Activated T-cell treated with anti-CD3 and anti-CD28 coated beads for 4 hours (primary cell): ENCODE measurements at regions not wholly inside any gene's neighbourhood (a gene's known extent, or its start where the extent isn't known, plus 50 kb on each side); places are given as distances from the start of the nearest gene placed in this dataset.
"Not testable (repeated sequence)": the region's sequence is repeated elsewhere in the genome, so short reads cannot be mapped to it uniquely, and the experiment has no call there.

Experiments
- DNase-seq: peaks from one replicate; pipeline ENCODE4 v3.0.0-alpha.2; 2020

DNA sequence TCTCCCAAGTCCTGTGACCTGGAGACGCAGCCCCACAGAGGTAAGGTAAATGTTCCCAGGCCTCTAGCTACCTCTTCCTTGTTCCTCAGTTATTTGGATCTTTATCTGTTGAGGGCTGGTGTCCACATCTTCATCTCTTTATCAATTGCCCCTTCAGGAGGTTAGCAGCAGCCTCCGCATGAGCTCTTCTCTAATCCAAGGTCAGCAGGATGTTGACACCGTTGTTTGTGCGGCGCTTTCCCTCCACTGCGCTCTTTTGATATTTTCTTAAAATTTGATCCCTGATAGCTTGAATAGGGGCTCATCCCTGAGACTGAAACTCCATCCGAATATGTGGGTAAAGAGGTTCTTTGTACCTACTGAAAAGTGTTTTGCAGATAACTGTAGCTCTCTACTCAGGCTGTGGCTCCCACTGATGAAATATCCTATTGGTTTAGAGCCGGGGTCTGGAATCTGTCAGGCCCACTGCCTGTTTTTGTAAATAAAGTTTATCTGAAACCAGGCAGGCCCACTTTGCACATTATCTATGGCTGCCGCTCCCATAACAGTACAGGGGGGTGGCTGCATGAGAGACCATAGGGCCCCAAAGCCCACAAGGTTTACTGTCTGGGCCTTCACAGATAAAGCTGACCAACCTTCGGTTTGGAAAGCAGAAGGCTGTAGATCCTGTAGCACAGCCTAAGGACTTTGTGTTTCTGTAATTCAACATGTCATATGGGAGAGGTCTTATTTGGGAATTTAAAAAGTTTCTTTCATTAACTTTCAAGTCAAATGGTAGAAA lies 362.6 kb downstream of the QKI start:
- no peak for DNase-seq

GRCh38 chr6:163776196-163776905 lies 361.8 kb downstream of the QKI start:
- DNase-seq = no peak

GRCh38 chr6:163775313-163775712 lies 360.8 kb downstream of the QKI start:
- no peak for DNase-seq

DNA sequence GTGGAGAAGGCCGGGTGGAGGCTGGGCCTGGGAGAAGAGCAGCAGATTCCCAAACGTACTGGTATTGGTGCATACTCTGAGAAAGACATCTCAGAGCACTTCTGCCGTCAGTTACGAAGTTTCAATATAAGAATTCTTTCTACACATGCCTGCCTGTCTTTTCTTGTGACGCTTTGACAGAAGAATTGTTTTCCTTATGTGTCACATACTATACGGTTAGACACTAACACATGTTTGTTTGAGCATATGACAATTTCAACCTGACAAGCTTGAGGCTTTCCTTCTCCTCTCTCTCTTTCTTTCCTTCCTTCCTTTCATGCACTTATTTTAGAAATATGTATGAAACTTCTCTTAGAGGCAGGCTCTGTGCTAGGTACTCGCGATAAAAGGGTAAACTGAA lies 360.0 kb downstream of the QKI start:
- no peak for DNase-seq

DNA sequence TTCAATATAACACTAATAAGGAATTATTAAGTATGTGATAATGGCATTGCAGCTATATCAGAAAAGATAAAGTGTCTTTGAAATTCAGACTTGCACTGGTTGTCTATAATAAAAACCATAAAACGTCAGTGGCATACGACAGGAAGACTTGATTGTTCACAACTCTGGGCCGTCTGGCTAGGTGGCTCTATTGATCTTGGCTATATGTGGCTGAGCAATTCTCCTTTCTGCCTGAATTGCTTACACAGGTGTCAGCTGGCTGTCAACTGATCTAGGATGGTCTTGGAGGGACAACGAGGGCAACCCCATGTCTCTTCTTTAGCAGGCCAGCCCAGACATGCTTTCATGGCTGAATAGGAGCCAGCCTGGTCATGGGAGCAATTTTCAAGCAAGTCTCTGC lies 359.1 kb downstream of the QKI start:
- no peak for DNase-seq

DNA sequence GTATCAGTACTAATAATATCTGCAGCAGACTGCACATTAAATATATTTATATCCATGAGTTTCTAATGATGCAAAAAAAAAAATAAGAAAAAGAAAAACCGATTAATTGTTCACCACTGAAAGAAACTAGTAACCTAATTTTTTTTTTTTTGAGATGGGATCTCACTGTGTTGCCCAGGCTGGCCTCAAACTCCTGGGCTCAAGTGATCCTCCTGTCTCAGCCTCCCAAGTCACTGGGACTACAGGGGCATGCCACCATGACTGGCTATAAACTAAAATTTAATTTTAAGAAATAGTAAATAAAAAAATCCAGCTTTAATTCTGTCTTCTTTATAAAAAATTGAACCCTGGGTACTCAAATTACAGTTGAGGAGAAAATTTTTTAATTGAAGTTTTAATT lies 358.2 kb downstream of the QKI start:
- DNase-seq = no peak

DNA sequence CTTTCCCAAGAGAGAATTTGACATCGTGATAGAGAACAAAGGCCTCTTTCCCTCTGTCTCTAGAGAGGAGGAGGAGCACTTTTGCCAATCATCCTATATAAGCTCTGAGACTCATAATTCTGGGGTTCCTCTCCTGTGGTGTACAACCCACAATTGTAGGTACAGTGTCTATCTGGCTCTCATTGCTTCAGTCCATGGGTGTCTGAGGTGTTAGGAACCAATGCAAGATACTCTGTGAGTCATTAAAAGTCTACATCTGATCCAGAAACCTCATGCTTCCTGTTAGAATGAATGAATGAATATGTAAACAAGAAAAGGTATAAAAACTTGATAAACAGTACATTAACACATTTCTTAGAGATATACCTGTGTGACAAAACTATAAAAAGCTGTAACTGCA lies 356.7 kb downstream of the QKI start:
- no peak for DNase-seq

DNA sequence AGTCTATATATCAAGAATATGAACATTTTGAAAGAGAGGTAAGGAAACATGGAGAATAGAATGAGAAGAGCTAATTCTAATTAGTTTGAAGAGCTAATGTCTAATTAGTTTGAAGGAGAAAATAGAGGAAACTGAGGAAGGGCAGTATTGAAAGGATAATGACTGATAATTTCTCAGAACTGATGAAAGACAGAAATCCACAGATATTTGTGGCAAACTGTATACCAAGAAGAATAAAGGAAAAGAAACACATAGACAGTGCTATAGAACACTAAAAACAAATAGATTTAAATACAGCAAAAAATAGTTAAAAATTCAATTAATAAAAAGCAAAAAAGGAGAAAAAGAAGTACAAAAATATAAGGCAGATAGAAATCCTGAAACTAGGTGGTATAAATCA lies 354.4 kb downstream of the QKI start:
- DNase-seq = no peak

DNA sequence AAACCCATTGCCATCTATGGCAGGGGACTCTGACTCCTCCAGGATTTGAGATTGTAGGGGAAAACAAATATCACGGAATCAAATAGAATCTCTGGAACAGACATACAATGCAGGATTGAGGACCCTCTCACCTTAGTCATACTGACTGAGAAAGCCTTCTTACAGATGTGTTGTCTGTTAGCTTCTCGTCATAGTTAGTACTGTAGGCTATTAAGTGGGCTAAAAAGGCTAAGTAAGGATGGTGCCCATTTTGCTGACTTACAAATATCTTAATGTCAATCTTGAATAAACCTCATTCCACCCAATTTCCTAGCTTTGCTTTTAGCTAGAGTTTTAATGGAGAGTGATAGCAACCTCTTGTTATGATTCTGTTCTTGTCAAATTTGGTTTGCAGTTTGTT lies 352.4 kb downstream of the QKI start:
- DNase-seq = no peak

DNA sequence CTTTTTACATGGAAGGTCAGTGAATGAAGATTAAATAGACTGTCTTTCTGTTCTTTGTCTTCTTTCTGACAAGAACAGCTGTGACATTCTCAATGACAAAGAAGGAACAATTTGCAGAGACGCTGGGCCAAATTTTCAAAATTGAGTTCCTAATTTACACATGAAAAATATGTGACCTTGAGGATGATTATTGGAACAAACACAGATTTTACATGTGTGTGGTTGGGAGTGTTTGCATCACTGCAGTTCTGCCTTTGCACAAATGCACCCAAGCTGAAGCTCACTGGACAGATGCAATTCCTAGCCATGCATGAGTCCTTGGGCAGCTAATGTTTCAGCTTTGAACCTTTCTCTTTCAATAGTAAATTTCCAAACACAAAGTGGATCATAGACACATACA lies 350.8 kb downstream of the QKI start:
- DNase-seq = no peak

GRCh38 chr6:163764565-163764964 lies 350.0 kb downstream of the QKI start:
- DNase-seq = no peak

GRCh38 chr6:163761481-163761880 lies 347.0 kb downstream of the QKI start:
- DNase-seq = no peak

- DNase-seq = no peak
Observed at GRCh38 chr6:163760860-163761259, 346.3 kb downstream of the QKI start.

DNA sequence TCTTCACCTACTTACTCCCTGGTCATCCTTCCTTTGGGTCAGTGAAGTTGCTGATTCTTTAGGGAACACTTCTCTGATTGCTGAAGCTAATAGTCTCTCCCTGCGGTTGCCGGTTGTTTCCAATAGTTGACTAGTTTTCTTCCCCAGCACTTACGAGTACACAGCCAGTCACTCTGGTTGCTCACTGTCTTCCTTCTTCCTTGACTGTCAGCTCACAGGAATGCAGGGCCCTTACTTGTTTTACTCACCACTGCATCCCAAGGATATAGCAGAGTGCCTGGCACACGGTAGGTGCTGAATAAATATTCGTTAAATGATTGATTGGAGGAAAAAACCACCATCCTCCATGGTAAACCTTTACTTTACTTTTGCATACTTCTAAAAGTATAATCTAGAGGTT lies 345.0 kb downstream of the QKI start:
- no peak for DNase-seq

DNA sequence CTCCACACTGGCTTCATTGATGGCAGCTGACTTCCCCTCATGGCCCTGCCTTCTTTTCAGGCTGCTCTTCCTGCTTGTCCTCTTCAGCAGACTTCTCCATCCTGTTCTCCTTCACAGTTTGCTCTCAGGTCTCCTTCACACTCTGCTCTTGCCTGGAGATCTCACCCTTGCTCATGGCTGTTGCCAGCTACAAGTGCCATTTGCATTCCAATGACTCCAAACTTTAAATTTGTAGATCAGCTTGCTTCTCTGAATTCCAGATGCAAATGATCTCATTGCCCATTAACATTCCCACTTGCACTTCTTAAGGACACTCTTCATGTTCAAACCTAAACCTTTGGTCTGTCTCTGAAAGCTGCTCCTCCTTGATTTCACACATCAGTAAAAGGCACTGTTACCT lies 343.0 kb downstream of the QKI start:
- no peak for DNase-seq

- no peak for DNase-seq
Observed at GRCh38 chr6:163756079-163756478, 341.6 kb downstream of the QKI start.

- DNase-seq = no peak
Observed at GRCh38 chr6:163754866-163755265, 340.3 kb downstream of the QKI start.

GRCh38 chr6:163753430-163753829 lies 338.9 kb downstream of the QKI start:
- no peak for DNase-seq

DNA sequence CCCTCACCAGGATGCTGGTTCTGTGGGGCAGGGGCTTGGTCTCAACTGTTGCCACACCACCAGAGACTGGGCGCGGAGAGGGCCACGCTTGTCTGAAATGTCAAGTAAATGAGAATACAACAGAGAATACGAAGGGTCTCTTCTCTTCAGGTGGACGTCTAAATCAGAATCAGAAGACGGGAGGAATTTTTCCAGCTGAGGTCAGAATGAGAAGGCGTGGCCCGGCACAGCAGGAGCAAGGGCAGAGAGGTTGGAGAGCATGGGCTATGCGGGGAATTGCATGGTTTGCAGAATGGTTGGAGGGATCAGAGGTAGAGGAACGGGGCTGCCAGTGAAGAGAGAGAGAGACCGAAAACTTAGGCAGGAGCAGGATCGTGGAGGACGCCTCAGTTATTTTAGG lies 337.9 kb downstream of the QKI start:
- no peak for DNase-seq

GRCh38 chr6:163751032-163751525 lies 336.6 kb downstream of the QKI start:
- no peak for DNase-seq

DNA sequence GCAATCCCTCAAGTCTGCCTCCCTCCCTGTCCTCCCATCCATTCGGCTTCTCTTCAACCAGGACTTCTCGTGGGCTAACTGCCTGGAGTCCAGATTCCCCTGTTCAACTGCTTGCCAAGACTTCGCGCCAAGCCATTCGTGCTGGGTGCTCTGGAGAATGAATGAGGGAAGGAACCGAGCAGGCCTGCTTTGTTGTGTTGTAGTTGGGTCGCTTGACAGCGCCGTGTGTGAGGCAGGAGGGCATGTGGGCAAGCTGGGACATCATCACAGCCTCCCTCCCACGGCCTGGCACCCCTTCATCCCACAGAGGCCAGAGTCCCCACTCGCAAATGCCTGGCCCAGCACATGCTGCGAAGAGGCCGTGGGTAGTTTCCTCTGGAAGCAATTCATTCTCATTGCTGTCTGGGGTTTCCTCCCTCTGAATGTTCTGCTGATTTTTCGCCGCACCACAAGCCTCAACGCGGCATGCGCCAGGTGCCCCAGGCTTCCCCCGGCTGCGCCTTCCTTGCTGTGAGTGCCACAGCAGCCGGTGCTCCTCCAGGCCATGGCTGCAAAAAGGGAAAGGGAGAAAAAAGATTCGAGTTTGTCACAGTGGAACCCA lies 336.0 kb downstream of the QKI start:
- DNase-seq = no peak

DNA sequence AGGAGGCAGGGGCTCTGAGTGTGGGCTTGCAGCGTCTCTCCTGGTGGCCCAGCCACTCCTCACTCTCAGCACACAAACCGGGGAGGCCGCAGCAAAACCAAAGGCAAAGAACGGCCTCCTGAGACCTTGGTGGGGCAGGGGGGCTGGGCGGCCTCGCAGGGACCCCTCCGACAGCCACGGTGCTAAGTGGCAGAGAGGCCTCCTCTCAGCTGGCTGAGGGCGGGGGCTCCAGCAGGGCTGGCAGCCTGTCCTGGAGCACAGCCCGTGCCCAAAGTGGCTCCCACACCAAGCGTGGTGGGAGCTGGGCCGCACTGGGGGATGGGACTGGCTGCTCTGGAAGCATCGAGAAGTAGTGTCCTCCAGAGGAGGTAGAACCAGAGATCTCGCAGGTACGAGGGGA lies 334.4 kb downstream of the QKI start:
- no peak for DNase-seq

DNA sequence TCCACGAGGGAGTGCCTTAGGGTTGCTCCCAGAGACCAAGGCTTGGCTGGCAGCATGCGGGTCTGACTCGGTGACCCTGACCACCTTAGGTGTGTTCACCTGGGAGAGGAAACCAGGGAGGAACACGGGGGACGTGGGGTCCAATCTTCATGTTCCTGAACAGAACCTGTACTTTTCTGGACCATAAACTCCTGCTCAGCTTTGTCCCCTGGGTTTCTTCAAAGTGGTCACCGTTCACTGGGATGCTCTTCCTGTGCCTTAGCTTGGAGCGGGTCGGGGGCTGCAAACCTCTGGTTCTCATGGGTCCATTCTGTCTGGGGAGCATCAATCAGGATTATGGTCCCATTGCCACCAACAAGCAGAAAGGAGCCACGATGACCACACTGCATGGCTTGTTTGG lies 333.5 kb downstream of the QKI start:
- no peak for DNase-seq

- not testable (repeated sequence) for DNase-seq
Observed at GRCh38 chr6:163747058-163747457, 332.5 kb downstream of the QKI start.
